ENCODE measurements at regions not wholly inside any gene's neighbourhood (a gene's known extent, or its start where the extent isn't known, plus 50 kb on each side); places are given as distances from the start of the nearest gene placed in this dataset.

- intact Hi-C loops (cut with micrococcal nuclease) = no loop called here
- H3K27me3 Mint-ChIP-seq = no peaks in the 10 kb centered on the region
- DNase-seq (no peak), ATAC-seq (no peak)
- H3K27ac Mint-ChIP-seq = no peak overlapping the region
- H3K36me3 Mint-ChIP-seq (ENCODE audit: low read depth) = no peaks in the 10 kb centered on the region
- CTCF ChIA-PET = interaction anchor here (3.2 kb wide), 1 partner anchor 11 kb away, joined by 18 read pairs; no protein-coding TSS in a partner anchor
- TF ChIP-seq CTCF (IDR thresholded peaks at IDR 0.05) = no peak
- no peaks in the 10 kb centered on the region for H3K4me1 Mint-ChIP-seq (ENCODE audit: low read depth)
- H3K9me3 Mint-ChIP-seq = no peaks in the 10 kb centered on the region
- no peak overlapping the region for H3K4me3 Mint-ChIP-seq
- POLR2A ChIA-PET = no interaction called here
These were observed 347.3 kb upstream of the NPVF start for GRCh38 chr7:25575634-25576033.

GRCh38 chr7:25578991-25579777 lies 350.9 kb upstream of the NPVF start:
- Mint-ChIP-seq H3K27me3 (no peaks in the 10 kb centered on the region), H3K4me3 (no peak overlapping the region), H3K36me3 (ENCODE audit: low read depth) (no peaks in the 10 kb centered on the region), H3K9me3 (no peaks in the 10 kb centered on the region), H3K4me1 (ENCODE audit: low read depth) (no peaks in the 10 kb centered on the region), H3K27ac (no peak overlapping the region)
- ATAC-seq (no peak), DNase-seq (no peak)
- TF ChIP-seq CTCF (IDR thresholded peaks at IDR 0.05) = no peak
- intact Hi-C loops (cut with micrococcal nuclease) = no loop called here
- ChIA-PET CTCF (interaction anchor here (1.0 to 1.7 kb wide), 5 partner anchors 10 to 319 kb away, joined by 3 to 11 read pairs (median 3); no protein-coding TSS in a partner anchor), POLR2A (no interaction called here)

- Mint-ChIP-seq H3K27ac (no peak overlapping the region), H3K4me3 (no peak overlapping the region), H3K9me3 (no peaks in the 10 kb centered on the region), H3K36me3 (ENCODE audit: low read depth) (no peaks in the 10 kb centered on the region), H3K4me1 (ENCODE audit: low read depth) (no peaks in the 10 kb centered on the region), H3K27me3 (no peaks in the 10 kb centered on the region)
- no peak for TF ChIP-seq CTCF (IDR thresholded peaks at IDR 0.05)
- DNase-seq = no peak
- ChIA-PET POLR2A (no interaction called here), CTCF (interaction anchor here (1.1 to 1.7 kb wide), 4 partner anchors 10 to 16 kb away, joined by 3 to 11 read pairs (median 4); no protein-coding TSS in a partner anchor)
- intact Hi-C loops (cut with micrococcal nuclease) = no loop called here
- ATAC-seq = no peak
These were observed 351.4 kb upstream of the NPVF start for GRCh38 chr7:25579778-25580075.

- DNase-seq (no peak), ATAC-seq (no peak)
- H3K4me1 Mint-ChIP-seq (ENCODE audit: low read depth) = no peaks in the 10 kb centered on the region
- H3K27ac Mint-ChIP-seq = no peak overlapping the region
- no peak overlapping the region for H3K4me3 Mint-ChIP-seq
- ChIA-PET CTCF (interaction anchor here (1.0 to 1.7 kb wide), 4 partner anchors 13 to 16 kb away, joined by 3 to 11 read pairs (median 3); no protein-coding TSS in a partner anchor), POLR2A (no interaction called here)
- H3K36me3 Mint-ChIP-seq (ENCODE audit: low read depth) = no peaks in the 10 kb centered on the region
- H3K27me3 Mint-ChIP-seq = no peaks in the 10 kb centered on the region
- no peaks in the 10 kb centered on the region for H3K9me3 Mint-ChIP-seq
- intact Hi-C loops (cut with micrococcal nuclease) = no loop called here
- no peak for TF ChIP-seq CTCF (IDR thresholded peaks at IDR 0.05)
These were observed 351.9 kb upstream of the NPVF start for GRCh38 chr7:25580141-25580540.

GRCh38 chr7:25583621-25584020 lies 355.3 kb upstream of the NPVF start:
- Mint-ChIP-seq H3K27ac (no peak overlapping the region), H3K36me3 (ENCODE audit: low read depth) (no peaks in the 10 kb centered on the region), H3K9me3 (no peaks in the 10 kb centered on the region), H3K4me1 (ENCODE audit: low read depth) (no peaks in the 10 kb centered on the region), H3K27me3 (no peaks in the 10 kb centered on the region), H3K4me3 (no peak overlapping the region)
- ChIA-PET POLR2A (interaction anchor here (0.6 kb wide), 1 partner anchor 18 kb away, joined by 3 read pairs; no protein-coding TSS in a partner anchor), CTCF (no interaction called here)
- TF ChIP-seq CTCF (IDR thresholded peaks at IDR 0.05) = no peak
- no peak for DNase-seq
- intact Hi-C loops (cut with micrococcal nuclease) = no loop called here
- no peak for ATAC-seq

All from activated CD8-positive, alpha-beta T cell treated with anti-CD3 and anti-CD28 coated beads for 36 hours (primary cell).